ENCODE measurements at regions not wholly inside any gene's neighbourhood (a gene's known extent, or its start where the extent isn't known, plus 50 kb on each side); places are given as distances from the start of the nearest gene placed in this dataset.

DNA sequence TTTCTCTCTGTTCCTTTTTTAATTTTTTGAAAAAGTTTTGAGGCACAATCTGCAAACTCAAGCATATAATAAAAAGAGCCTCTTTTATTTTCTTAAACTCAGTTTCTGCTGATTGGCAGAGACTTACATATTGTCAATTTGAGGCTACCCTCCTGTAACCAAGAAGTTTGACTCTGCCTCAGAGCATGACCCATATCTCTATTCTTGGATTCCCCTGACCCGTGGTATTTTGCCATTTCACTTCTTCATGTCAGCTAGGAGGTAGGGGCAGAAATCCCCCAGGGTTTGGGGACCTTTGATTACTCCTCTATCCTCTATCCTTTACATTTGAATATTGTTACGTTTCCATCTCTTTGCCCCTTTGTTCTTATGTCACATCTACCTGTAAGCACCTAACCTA lies 479.1 kb upstream of the ALCAM start:
- no peaks in the 10 kb centered on the region for H3K36me3 Mint-ChIP-seq (ENCODE audit: insufficient read depth, unreplicated experiment)
- intact Hi-C loops (cut with micrococcal nuclease) = no loop called here
- ChIA-PET POLR2A (no interaction called here), CTCF (no interaction called here)
- no peaks in the 10 kb centered on the region for H3K4me1 Mint-ChIP-seq (ENCODE audit: insufficient read depth, unreplicated experiment)
- H3K27me3 Mint-ChIP-seq (ENCODE audit: insufficient read depth, unreplicated experiment) = no peaks in the 10 kb centered on the region
- no peak overlapping the region for H3K27ac Mint-ChIP-seq (ENCODE audit: low read depth, unreplicated experiment)
- TF ChIP-seq, protein P1, sequence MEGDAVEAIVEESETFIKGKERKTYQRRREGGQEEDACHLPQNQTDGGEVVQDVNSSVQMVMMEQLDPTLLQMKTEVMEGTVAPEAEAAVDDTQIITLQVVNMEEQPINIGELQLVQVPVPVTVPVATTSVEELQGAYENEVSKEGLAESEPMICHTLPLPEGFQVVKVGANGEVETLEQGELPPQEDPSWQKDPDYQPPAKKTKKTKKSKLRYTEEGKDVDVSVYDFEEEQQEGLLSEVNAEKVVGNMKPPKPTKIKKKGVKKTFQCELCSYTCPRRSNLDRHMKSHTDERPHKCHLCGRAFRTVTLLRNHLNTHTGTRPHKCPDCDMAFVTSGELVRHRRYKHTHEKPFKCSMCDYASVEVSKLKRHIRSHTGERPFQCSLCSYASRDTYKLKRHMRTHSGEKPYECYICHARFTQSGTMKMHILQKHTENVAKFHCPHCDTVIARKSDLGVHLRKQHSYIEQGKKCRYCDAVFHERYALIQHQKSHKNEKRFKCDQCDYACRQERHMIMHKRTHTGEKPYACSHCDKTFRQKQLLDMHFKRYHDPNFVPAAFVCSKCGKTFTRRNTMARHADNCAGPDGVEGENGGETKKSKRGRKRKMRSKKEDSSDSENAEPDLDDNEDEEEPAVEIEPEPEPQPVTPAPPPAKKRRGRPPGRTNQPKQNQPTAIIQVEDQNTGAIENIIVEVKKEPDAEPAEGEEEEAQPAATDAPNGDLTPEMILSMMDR (IDR thresholded peaks at IDR 0.05; ENCODE audit: unreplicated experiment) = no peak
- no peaks in the 10 kb centered on the region for H3K9me3 Mint-ChIP-seq (ENCODE audit: unreplicated experiment)
- no peak overlapping the region for H3K4me3 Mint-ChIP-seq (ENCODE audit: unreplicated experiment)
- no TSS peak for BruUV-seq (replicated peaks)
- no peak for DNase-seq (ENCODE audit: unreplicated experiment)

DNA sequence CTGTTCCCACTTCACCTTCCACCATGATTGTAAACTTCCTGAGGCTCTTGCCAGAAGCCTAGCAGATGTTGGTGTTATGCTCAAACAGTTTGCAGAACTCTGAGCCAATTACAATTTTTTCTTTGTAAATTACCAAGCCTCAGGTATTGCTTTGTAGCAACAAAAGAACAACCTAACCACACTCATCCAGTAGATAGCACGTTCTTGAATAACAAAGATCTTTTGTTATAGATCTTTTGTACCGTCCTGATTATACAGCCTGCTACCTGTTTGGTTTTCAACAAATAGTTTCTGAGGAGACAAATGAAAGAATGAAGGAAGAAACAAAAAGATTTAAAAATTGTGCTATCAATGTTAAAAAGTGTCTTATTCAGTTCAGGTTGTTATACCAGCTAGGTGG lies 474.7 kb upstream of the ALCAM start:
- intact Hi-C loops (cut with micrococcal nuclease) = no loop called here
- Mint-ChIP-seq H3K27ac (ENCODE audit: low read depth, unreplicated experiment) (no peak overlapping the region), H3K27me3 (ENCODE audit: insufficient read depth, unreplicated experiment) (no peaks in the 10 kb centered on the region), H3K9me3 (ENCODE audit: unreplicated experiment) (no peaks in the 10 kb centered on the region), H3K4me1 (ENCODE audit: insufficient read depth, unreplicated experiment) (no peaks in the 10 kb centered on the region), H3K4me3 (ENCODE audit: unreplicated experiment) (no peak overlapping the region), H3K36me3 (ENCODE audit: insufficient read depth, unreplicated experiment) (no peaks in the 10 kb centered on the region)
- TF ChIP-seq, protein P1 (IDR thresholded peaks at IDR 0.05; ENCODE audit: unreplicated experiment) = no peak
- BruUV-seq (replicated peaks) = no TSS peak
- DNase-seq (ENCODE audit: unreplicated experiment) = no peak
- CTCF ChIA-PET = no interaction called here
- POLR2A ChIA-PET = no interaction called here

DNA sequence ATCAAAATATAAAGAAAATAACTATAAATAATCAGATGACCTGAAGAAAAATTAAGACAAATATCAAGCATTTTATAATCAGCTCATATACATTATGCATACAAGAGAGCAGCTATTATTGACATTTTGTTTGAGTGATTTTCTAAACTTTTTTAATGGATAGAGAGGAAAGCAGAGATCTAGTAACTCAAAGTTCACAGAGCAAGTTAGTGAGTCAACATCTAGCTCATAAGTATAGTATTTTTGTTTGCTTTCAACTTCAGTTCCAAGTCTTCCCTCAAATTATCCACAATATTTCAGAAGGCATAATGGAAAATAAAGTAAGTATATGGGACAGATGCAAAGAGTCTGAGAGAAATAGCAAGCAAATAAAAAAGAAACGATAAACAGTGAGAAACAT lies 470.1 kb upstream of the ALCAM start:
- Mint-ChIP-seq H3K4me3 (ENCODE audit: unreplicated experiment) (no peak overlapping the region), H3K36me3 (ENCODE audit: insufficient read depth, unreplicated experiment) (no peaks in the 10 kb centered on the region), H3K27ac (ENCODE audit: low read depth, unreplicated experiment) (no peak overlapping the region), H3K4me1 (ENCODE audit: insufficient read depth, unreplicated experiment) (no peaks in the 10 kb centered on the region), H3K9me3 (ENCODE audit: unreplicated experiment) (peaks cover 5% of the 10 kb centered on the region), H3K27me3 (ENCODE audit: insufficient read depth, unreplicated experiment) (no peaks in the 10 kb centered on the region)
- no TSS peak for BruUV-seq (replicated peaks)
- intact Hi-C loops (cut with micrococcal nuclease) = no loop called here
- ChIA-PET POLR2A (no interaction called here), CTCF (interaction anchor here (1.3 kb wide), 1 partner anchor 10 kb away, joined by 3 read pairs; no protein-coding TSS in a partner anchor)
- TF ChIP-seq, protein P1 (IDR thresholded peaks at IDR 0.05; ENCODE audit: unreplicated experiment) = no peak
- no peak for DNase-seq (ENCODE audit: unreplicated experiment)

DNA sequence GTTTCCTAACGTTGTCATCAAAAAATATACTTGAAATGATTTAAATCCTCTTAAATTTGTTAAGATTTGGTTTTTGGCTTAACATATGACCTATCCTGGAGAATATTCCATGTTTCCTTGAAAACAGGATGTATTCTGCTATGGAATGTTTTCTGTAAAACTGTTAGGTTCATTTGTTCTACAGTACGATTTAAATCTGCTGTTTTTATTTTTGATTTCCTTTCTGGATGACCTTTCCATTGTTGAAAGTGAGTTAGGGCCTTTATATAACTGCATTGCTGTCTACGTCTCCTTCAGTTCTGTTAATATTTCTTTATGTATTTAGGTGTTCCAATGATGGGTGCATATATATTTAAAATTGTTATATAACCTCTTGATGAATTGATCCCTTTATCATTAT lies 465.3 kb upstream of the ALCAM start:
- Mint-ChIP-seq H3K4me3 (ENCODE audit: unreplicated experiment) (no peak overlapping the region), H3K27ac (ENCODE audit: low read depth, unreplicated experiment) (no peak overlapping the region), H3K9me3 (ENCODE audit: unreplicated experiment) (peaks cover 23% of the 10 kb centered on the region), H3K27me3 (ENCODE audit: insufficient read depth, unreplicated experiment) (no peaks in the 10 kb centered on the region), H3K36me3 (ENCODE audit: insufficient read depth, unreplicated experiment) (no peaks in the 10 kb centered on the region), H3K4me1 (ENCODE audit: insufficient read depth, unreplicated experiment) (no peaks in the 10 kb centered on the region)
- no peak for DNase-seq (ENCODE audit: unreplicated experiment)
- TF ChIP-seq, protein P1 (IDR thresholded peaks at IDR 0.05; ENCODE audit: unreplicated experiment) = no peak
- CTCF ChIA-PET = no interaction called here
- no TSS peak for BruUV-seq (replicated peaks)
- intact Hi-C loops (cut with micrococcal nuclease) = no loop called here
- POLR2A ChIA-PET = no interaction called here
